SK-N-SH treated with all-trans-retinoic acid at 6 μM for 48 hours (cell line): ENCODE measurements at regions not wholly inside any gene's neighbourhood (a gene's known extent, or its start where the extent isn't known, plus 50 kb on each side); places are given as distances from the start of the nearest gene placed in this dataset.

Source experiments
- BACH2 ChIP-seq: fragments of 250-450 bp; sonication (Bioruptor Pico); IDR thresholded peaks from 2 replicates; pipeline ENCODE4 v1.9.0; 2021; ENCODE audit warnings: mild to moderate bottlenecking, borderline replicate concordance
- ESRRG ChIP-seq: fragments of 250-450 bp; sonication (Bioruptor Pico); IDR thresholded peaks from 2 replicates; pipeline ENCODE4 v1.6.1; 2021; ENCODE audit warnings: mild to moderate bottlenecking
- PATZ1 ChIP-seq: fragments of 250-450 bp; sonication (Bioruptor Pico); IDR thresholded peaks from 2 replicates; pipeline ENCODE4 v1.8.0; 2020; ENCODE audit warnings: mild to moderate bottlenecking, moderate library complexity, borderline replicate concordance
- RARB ChIP-seq: fragments of 250-450 bp; sonication (Bioruptor Pico); IDR thresholded peaks from 2 replicates; pipeline ENCODE4 v1.8.0; 2021; ENCODE audit warnings: mild to moderate bottlenecking, moderate library complexity
- TCF4 ChIP-seq: fragments of 250-450 bp; sonication (Bioruptor Pico); IDR thresholded peaks from 2 replicates; pipeline ENCODE4 v1.8.0; 2021; ENCODE audit warnings: mild to moderate bottlenecking, moderate library complexity, borderline replicate concordance
- TOX ChIP-seq: fragments of 250-450 bp; sonication (Bioruptor Pico); IDR thresholded peaks from 2 replicates; pipeline ENCODE4 v1.8.0; 2021; ENCODE audit warnings: mild to moderate bottlenecking, moderate library complexity, borderline replicate concordance
- ZC3H10 ChIP-seq: fragments of 250-450 bp; sonication (Bioruptor Pico); IDR thresholded peaks from 2 replicates; pipeline ENCODE4 v1.5.1; 2021; ENCODE audit warnings: mild to moderate bottlenecking, moderate library complexity

GRCh38 chr12:24266982-24267381 is 317.5 kb upstream of the SOX5 start:
- TF ChIP-seq TOX = no peak
- no peak for TF ChIP-seq TCF4 (CRISPR knock-in tag)
- TF ChIP-seq RARB (CRISPR knock-in tag) = no peak
- TF ChIP-seq ESRRG = no peak
- no peak for TF ChIP-seq PATZ1 (CRISPR knock-in tag)
- TF ChIP-seq BACH2 (CRISPR knock-in tag) = no peak
- no peak for TF ChIP-seq ZC3H10 (CRISPR knock-in tag)
